GM23338 (cell line): ENCODE measurements at regions not wholly inside any gene's neighbourhood (a gene's known extent, or its start where the extent isn't known, plus 50 kb on each side); places are given as distances from the start of the nearest gene placed in this dataset.

Source experiments
- ATAC-seq: fragments of 200-7000 bp; cut with Tn5 transposase; 3 replicates; pipeline ENCODE4 v1.9.1; 2020
- DNase-seq: peaks from one replicate; pipeline ENCODE4 v3.0.0-alpha.2; 2015; ENCODE audit warnings: low spot score
- H2AFZ ChIP-seq: fragments of 200-600 bp; sonication (generic); 2 replicates; pipeline ENCODE4 v1.8.0; 2016; ENCODE audit warnings: antibody characterized with exemption, mild to moderate bottlenecking, moderate library complexity
- H3F3A ChIP-seq: fragments of 200-600 bp; sonication (generic); replicated peaks from 2 replicates; pipeline ENCODE4 v1.8.0; 2017; ENCODE audit warnings: antibody characterized with exemption, mixed run types, low read depth
- H3K27ac ChIP-seq: fragments of 200-600 bp; sonication (generic); 2 replicates; pipeline ENCODE4 v1.6.1; 2016; ENCODE audit warnings: low read depth
- H3K27me3 ChIP-seq: fragments of 200-600 bp; sonication (generic); 2 replicates; pipeline ENCODE4 v1.8.0; 2016; ENCODE audit warnings: mild to moderate bottlenecking, mixed run types, moderate library complexity; ENCODE audit not compliant: insufficient read depth
- H3K36me3 ChIP-seq: fragments of 200-600 bp; sonication (generic); 2 replicates; pipeline ENCODE4 v1.8.0; 2016; ENCODE audit warnings: mild to moderate bottlenecking; ENCODE audit not compliant: insufficient read depth
- H3K4me1 ChIP-seq: fragments of 200-600 bp; sonication (generic); 2 replicates; pipeline ENCODE4 v1.8.0; 2016; ENCODE audit warnings: mild to moderate bottlenecking, moderate library complexity; ENCODE audit not compliant: insufficient read depth
- H3K4me2 ChIP-seq: fragments of 200-600 bp; sonication (generic); 2 replicates; pipeline ENCODE4 v1.7.1; 2017; ENCODE audit warnings: mixed run types
- H3K4me3 ChIP-seq: fragments of 200-600 bp; sonication (generic); 2 replicates; pipeline ENCODE4 v1.6.1; 2016; ENCODE audit warnings: mixed run types
- H3K79me2 ChIP-seq: fragments of 200-600 bp; sonication (generic); replicated peaks from 2 replicates; pipeline ENCODE4 v1.8.0; 2017; ENCODE audit warnings: mild to moderate bottlenecking; ENCODE audit not compliant: insufficient read depth
- H3K9me2 ChIP-seq: fragments of 200-600 bp; sonication (generic); 2 replicates; pipeline ENCODE4 v1.8.0; 2017; ENCODE audit not compliant: insufficient read depth
- H4K20me1 ChIP-seq: fragments of 200-600 bp; sonication (generic); replicated peaks from 2 replicates; pipeline ENCODE4 v1.8.0; 2017; ENCODE audit warnings: mild to moderate bottlenecking; ENCODE audit not compliant: insufficient read depth
- H3K27ac Mint-ChIP-seq: 2 replicates; pipeline ENCODE4 v1.8.0; 2020; ENCODE audit warnings: inconsistent platforms, mild to moderate bottlenecking, moderate library complexity, mixed read lengths
- H3K27me3 Mint-ChIP-seq: 3 replicates; pipeline ENCODE4 v1.8.0; 2022; ENCODE audit warnings: low read depth, mild to moderate bottlenecking, moderate library complexity, mixed read lengths, inconsistent platforms; ENCODE audit not compliant: insufficient read depth, poor library complexity
- H3K36me3 Mint-ChIP-seq: 3 replicates; pipeline ENCODE4 v1.8.0; 2021; ENCODE audit warnings: low read depth, mild to moderate bottlenecking, inconsistent platforms, moderate library complexity, mixed read lengths
- H3K4me1 Mint-ChIP-seq: 3 replicates; pipeline ENCODE4 v1.8.0; 2020; ENCODE audit warnings: mild to moderate bottlenecking, inconsistent platforms, mixed read lengths
- H3K4me3 Mint-ChIP-seq: 3 replicates; pipeline ENCODE4 v1.8.0; 2021; ENCODE audit warnings: moderate library complexity, mild to moderate bottlenecking, inconsistent platforms, mixed read lengths
- H3K9me3 Mint-ChIP-seq: 3 replicates; pipeline ENCODE4 v1.8.0; 2020; ENCODE audit warnings: moderate library complexity, mild to moderate bottlenecking, inconsistent platforms, mixed read lengths
- CREB1 ChIP-seq: fragments of 250-450 bp; sonication (Bioruptor Pico); IDR thresholded peaks from 2 replicates; pipeline ENCODE4 v1.5.0; 2020; ENCODE audit warnings: low read depth, mild to moderate bottlenecking, moderate library complexity
- CTCF ChIP-seq, 2 experiments: fragments of 200-600 bp in 1 of 2; sonication (generic) in 1 of 2; conservative IDR thresholded peaks; 2 replicates each; pipeline versions ENCODE4 v1.5.1 to v1.6.1; 2016 to 2017; ENCODE audit warnings: antibody characterized with exemption in 2 of 2, low read depth in 2 of 2, mild to moderate bottlenecking in 2 of 2, moderate library complexity in 1 of 2
- ETS1 ChIP-seq: IDR thresholded peaks from 2 replicates; pipeline ENCODE4 v1.6.1; 2016; ENCODE audit warnings: antibody characterized with exemption
- EZH2 ChIP-seq: fragments of 200-600 bp; sonication (generic); IDR thresholded peaks from one replicate; pipeline ENCODE4 v1.8.0; 2017; ENCODE audit warnings: antibody characterized with exemption, mild to moderate bottlenecking, low read depth; ENCODE audit not compliant: unreplicated experiment
- EZH2phosphoT487 ChIP-seq: fragments of 200-600 bp; sonication (generic); IDR thresholded peaks from one replicate; pipeline ENCODE4 v1.8.1; 2018; ENCODE audit warnings: antibody characterized with exemption; ENCODE audit not compliant: unreplicated experiment
- JUNB ChIP-seq: IDR thresholded peaks from one replicate; pipeline ENCODE4 v1.6.1; 2016; ENCODE audit warnings: antibody characterized with exemption; ENCODE audit not compliant: unreplicated experiment
- NANOG ChIP-seq: IDR thresholded peaks from 2 replicates; pipeline ENCODE4 v1.6.1; 2016; ENCODE audit warnings: antibody characterized with exemption, borderline replicate concordance
- POLR2AphosphoS5 ChIP-seq: IDR thresholded peaks from 2 replicates; pipeline ENCODE4 v1.6.1; 2016; ENCODE audit warnings: antibody characterized with exemption, low read depth
- REST ChIP-seq: IDR thresholded peaks from one replicate; pipeline ENCODE4 v1.6.1; 2018; ENCODE audit warnings: antibody characterized with exemption; ENCODE audit not compliant: unreplicated experiment
- STAT1 ChIP-seq: IDR thresholded peaks from one replicate; pipeline ENCODE4 v1.6.1; 2016; ENCODE audit warnings: antibody characterized with exemption; ENCODE audit not compliant: unreplicated experiment
- ZNF114 ChIP-seq: fragments of 250-450 bp; sonication (Bioruptor Pico); IDR thresholded peaks from 2 replicates; pipeline ENCODE4 v1.5.0; 2020; ENCODE audit warnings: mild to moderate bottlenecking, moderate library complexity
- ZNF331 ChIP-seq: fragments of 250-450 bp; sonication (Bioruptor Pico); IDR thresholded peaks from 2 replicates; pipeline ENCODE4 v1.5.0; 2020; ENCODE audit warnings: low read depth, mild to moderate bottlenecking, moderate library complexity
- ZNF462 ChIP-seq: fragments of 250-450 bp; sonication (Bioruptor Pico); IDR thresholded peaks from 2 replicates; pipeline ENCODE4 v1.5.0; 2020; ENCODE audit warnings: mild to moderate bottlenecking, moderate library complexity

- H3K4me1 Mint-ChIP-seq, result peaks cover 20% of the 10 kb centered on the region
- H3K79me2 ChIP-seq, result no peaks in the 10 kb centered on the region
- H4K20me1 ChIP-seq, result no peaks in the 10 kb centered on the region
- H3K9me2 ChIP-seq, result peaks cover 7% of the 10 kb centered on the region; the same call in 1 of the 2 replicates
- DNase-seq (no peak), ATAC-seq (no peak)
- H3K27ac Mint-ChIP-seq, result no peak overlapping the region
- peaks cover 19% of the 10 kb centered on the region for H3K4me1 ChIP-seq
- H3K27me3 Mint-ChIP-seq, result peaks cover 2% of the 10 kb centered on the region
- H3K9me3 Mint-ChIP-seq, result no peaks in the 10 kb centered on the region
- H3K4me3 Mint-ChIP-seq, result no peak overlapping the region
- no peak overlapping the region for H2AFZ ChIP-seq
- TF ChIP-seq NANOG (no peak), ZNF331 (CRISPR knock-in tag) (no peak), ZNF114 (no peak), EZH2phosphoT487 (no peak), CTCF (conservative IDR thresholded peaks at IDR 0.05; ENCODE audit: low read depth in 2 of 2) (no peak), CREB1 (CRISPR knock-in tag) (no peak), ZNF462 (no peak), ETS1 (no peak), REST (no peak), STAT1 (no peak), EZH2 (no peak), POLR2AphosphoS5 (no peak), JUNB (no peak)
- H3K36me3 ChIP-seq, result no peaks in the 10 kb centered on the region
- H3K36me3 Mint-ChIP-seq, result no peaks in the 10 kb centered on the region
- H3K4me2 ChIP-seq, result no peak overlapping the region
- no peak overlapping the region for H3K27ac ChIP-seq
- no peak overlapping the region for H3K4me3 ChIP-seq
- no peaks in the 10 kb centered on the region for H3F3A ChIP-seq
- no peaks in the 10 kb centered on the region for H3K27me3 ChIP-seq
These were observed 325.8 kb upstream of the DPH6 start for GRCh38 chr15:35871812-35872211.
